Astrocyte (in vitro differentiated cells and primary cell): ENCODE measurements at regions not wholly inside any gene's neighbourhood (a gene's known extent, or its start where the extent isn't known, plus 50 kb on each side); places are given as distances from the start of the nearest gene placed in this dataset.

Experiments
- CTCF ChIP-seq: IDR thresholded peaks from 2 replicates; pipeline ENCODE4 v1.5.1; 2011; ENCODE audit warnings: low read depth, mild to moderate bottlenecking, inconsistent platforms, low read length, moderate library complexity; ENCODE audit not compliant: insufficient read depth
- EZH2 ChIP-seq: IDR thresholded peaks from 2 replicates; pipeline ENCODE4 v1.6.1; 2012; ENCODE audit warnings: mild to moderate bottlenecking, low read length, inconsistent platforms; ENCODE audit not compliant: insufficient read depth

GRCh38 chr4:129783596-129783995, 687.6 kb downstream of the C4orf33 start:
- TF ChIP-seq CTCF = no peak
- TF ChIP-seq EZH2 = no peak
